Left ventricle myocardium inferior (tissue), 1 donor: ENCODE measurements at regions not wholly inside any gene's neighbourhood (a gene's known extent, or its start where the extent isn't known, plus 50 kb on each side); places are given as distances from the start of the nearest gene placed in this dataset.

ENCODE experiments used
- DNase-seq: peaks from one replicate; pipeline ENCODE4 v3.0.0-alpha.2; 2020
- H3K27ac ChIP-seq: fragments of 200-600 bp; replicated peaks from 2 replicates; pipeline ENCODE4 v1.8.0; 2021
- H3K27me3 ChIP-seq: fragments of 200-600 bp; 2 replicates; pipeline ENCODE4 v1.8.0; 2021; ENCODE audit warnings: low read depth
- H3K36me3 ChIP-seq: fragments of 200-600 bp; 2 replicates; pipeline ENCODE4 v1.8.0; 2021
- H3K4me1 ChIP-seq: fragments of 200-600 bp; 2 replicates; pipeline ENCODE4 v1.8.0; 2021
- H3K4me3 ChIP-seq: fragments of 200-600 bp; 2 replicates; pipeline ENCODE4 v1.8.0; 2021; ENCODE audit warnings: mild to moderate bottlenecking, moderate library complexity
- H3K9me3 ChIP-seq: fragments of 200-600 bp; replicated peaks from 2 replicates; pipeline ENCODE4 v1.8.0; 2021
- CTCF ChIP-seq: fragments of 200-600 bp; IDR thresholded peaks from 2 replicates; pipeline ENCODE4 v1.8.0; 2021; ENCODE audit warnings: antibody characterized with exemption, mild to moderate bottlenecking, borderline replicate concordance
- intact Hi-C: fragments of 100-400 bp; cut with micrococcal nuclease; formaldehyde crosslinking; loops from one replicate; pipeline ENCODE4 v1.11.0; 2022
- donor health status: DM: no; HTN: yes; CAD: no; lungs with severe emphysema.

DNA sequence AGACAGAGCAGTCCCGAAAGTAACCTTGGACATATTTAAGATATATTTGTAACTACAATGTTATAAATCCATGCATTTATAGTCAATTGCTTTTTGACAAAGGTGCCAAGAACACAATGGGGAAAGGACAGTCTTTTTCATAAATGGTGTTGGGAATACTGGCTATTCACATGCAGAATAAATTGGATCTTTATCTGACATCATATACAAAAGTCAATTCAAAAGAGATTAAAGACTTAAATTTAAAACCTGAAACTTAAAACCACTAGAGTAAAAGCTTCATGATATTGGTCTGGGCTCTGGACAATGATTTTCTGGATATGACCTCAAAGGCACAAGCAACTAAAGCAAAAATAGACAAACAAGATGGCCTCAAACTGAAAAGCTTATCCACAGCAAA lies 950.7 kb upstream of the TYRP1 start:
- DNase-seq = no peak
- intact Hi-C loops = no loop called here
- H3K9me3 ChIP-seq = no peaks in the 10 kb centered on the region
- no peak overlapping the region for H3K4me3 ChIP-seq
- H3K27ac ChIP-seq = no peak overlapping the region
- H3K27me3 ChIP-seq = no peaks in the 10 kb centered on the region
- no peak for TF ChIP-seq CTCF
- no peaks in the 10 kb centered on the region for H3K4me1 ChIP-seq
- no peaks in the 10 kb centered on the region for H3K36me3 ChIP-seq

DNA sequence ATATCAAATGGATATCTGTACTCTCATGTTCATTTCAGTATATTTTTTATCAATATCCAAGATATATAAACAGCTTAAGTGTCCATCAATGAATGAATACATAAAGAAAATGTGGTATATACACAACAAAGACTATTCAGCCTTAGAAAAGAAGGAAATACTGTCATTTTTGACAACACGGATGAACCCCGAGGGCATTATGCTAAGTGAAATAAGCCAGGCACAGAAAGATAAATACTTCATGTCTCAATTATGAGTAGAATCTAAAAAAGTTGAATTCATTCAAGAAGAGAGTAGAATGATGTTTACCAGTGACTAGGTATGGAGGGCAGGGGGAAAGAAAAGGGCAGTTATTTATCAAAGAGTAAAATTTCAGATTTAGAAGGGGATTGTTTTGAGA lies 949.8 kb upstream of the TYRP1 start:
- Histone ChIP-seq H3K36me3 (no peaks in the 10 kb centered on the region), H3K9me3 (no peaks in the 10 kb centered on the region), H3K4me3 (no peak overlapping the region), H3K4me1 (no peaks in the 10 kb centered on the region), H3K27ac (no peak overlapping the region), H3K27me3 (no peaks in the 10 kb centered on the region)
- intact Hi-C loops = no loop called here
- no peak for DNase-seq
- TF ChIP-seq CTCF = no peak

- no peak overlapping the region for H3K4me3 ChIP-seq
- no peaks in the 10 kb centered on the region for H3K9me3 ChIP-seq
- no peak for TF ChIP-seq CTCF
- no peaks in the 10 kb centered on the region for H3K4me1 ChIP-seq
- H3K27ac ChIP-seq = no peak overlapping the region
- no peak for DNase-seq
- no peaks in the 10 kb centered on the region for H3K36me3 ChIP-seq
- H3K27me3 ChIP-seq = no peaks in the 10 kb centered on the region
- intact Hi-C loops = no loop called here
Observed at GRCh38 chr9:11749396-11749795, 943.8 kb upstream of the TYRP1 start.

GRCh38 chr9:11755951-11756350 lies 937.2 kb upstream of the TYRP1 start:
- Histone ChIP-seq H3K27me3 (no peaks in the 10 kb centered on the region), H3K27ac (no peak overlapping the region), H3K4me1 (no peaks in the 10 kb centered on the region), H3K36me3 (no peaks in the 10 kb centered on the region), H3K4me3 (no peak overlapping the region), H3K9me3 (peaks cover 1% of the 10 kb centered on the region)
- no peak for TF ChIP-seq CTCF
- DNase-seq = no peak
- intact Hi-C loops = no loop called here

GRCh38 chr9:11757408-11757807 lies 935.8 kb upstream of the TYRP1 start:
- Histone ChIP-seq H3K4me3 (no peak overlapping the region), H3K27ac (no peak overlapping the region), H3K4me1 (no peaks in the 10 kb centered on the region), H3K27me3 (no peaks in the 10 kb centered on the region), H3K36me3 (no peaks in the 10 kb centered on the region), H3K9me3 (peaks cover 8% of the 10 kb centered on the region)
- no peak for TF ChIP-seq CTCF
- DNase-seq = no peak
- intact Hi-C loops = no loop called here

GRCh38 chr9:11758016-11758415 lies 935.2 kb upstream of the TYRP1 start:
- TF ChIP-seq CTCF = no peak

More at GRCh38 chr9:11758016-11758415, 935.2 kb upstream of the TYRP1 start:
- Histone ChIP-seq H3K4me1 (no peaks in the 10 kb centered on the region), H3K36me3 (no peaks in the 10 kb centered on the region), H3K4me3 (no peak overlapping the region), H3K27me3 (no peaks in the 10 kb centered on the region), H3K27ac (no peak overlapping the region), H3K9me3 (peaks cover 8% of the 10 kb centered on the region)
- intact Hi-C loops = no loop called here
- DNase-seq = no peak
